K562 (cell line): ENCODE measurements at regions not wholly inside any gene's neighbourhood (a gene's known extent, or its start where the extent isn't known, plus 50 kb on each side); places are given as distances from the start of the nearest gene placed in this dataset.

ENCODE experiments used
- BACH1 ChIP-seq: fragments of 200-800 bp; sonication (Bioruptor generic); IDR thresholded peaks from 2 replicates; pipeline ENCODE4 v1.6.1; 2016; ENCODE audit warnings: missing genetic modification characterization, missing compliant biosample characterization
- BHLHE40 ChIP-seq: IDR thresholded peaks from 2 replicates; pipeline ENCODE4 v1.6.1; 2011; ENCODE audit warnings: low read length, improper control_type of control experiment
- CBFA2T2 ChIP-seq: fragments of 450-650 bp; conservative IDR thresholded peaks from 2 replicates; pipeline ENCODE4 v1.6.1; 2017; ENCODE audit warnings: mild to moderate bottlenecking
- CBFA2T3 ChIP-seq: fragments of 450-650 bp; IDR thresholded peaks from 2 replicates; pipeline ENCODE4 v1.6.1; 2017
- CHD1 ChIP-seq: fragments of 200-600 bp; sonication (generic); IDR thresholded peaks from one replicate; pipeline ENCODE4 v1.6.1; 2012; ENCODE audit warnings: mild to moderate bottlenecking, moderate library complexity, low read length, inconsistent platforms
- ERF ChIP-seq: fragments of 450-650 bp; formaldehyde crosslinking; IDR thresholded peaks from 2 replicates; pipeline ENCODE4 v1.4.0; 2020; ENCODE audit warnings: mild to moderate bottlenecking, mixed read lengths
- FOS ChIP-seq: IDR thresholded peaks from 3 replicates; pipeline ENCODE4 v1.6.1; 2011; ENCODE audit not compliant: insufficient read length; ENCODE audit errors: extremely low read depth
- HNRNPL ChIP-seq: fragments of 200-400 bp; formaldehyde crosslinking; IDR thresholded peaks from 2 replicates; pipeline ENCODE4 v1.6.1; 2017; ENCODE audit warnings: low read depth, mild to moderate bottlenecking, low read length
- MED1 ChIP-seq: sonication (generic); formaldehyde crosslinking; IDR thresholded peaks from 2 replicates; pipeline ENCODE4 v1.8.1; 2023; ENCODE audit warnings: missing genetic modification reagents, borderline replicate concordance
- NCOR1 ChIP-seq: fragments of 450-650 bp; IDR thresholded peaks from 2 replicates; pipeline ENCODE4 v1.6.1; 2016; ENCODE audit warnings: mild to moderate bottlenecking, moderate library complexity
- NFXL1 ChIP-seq: fragments of 450-650 bp; formaldehyde crosslinking; IDR thresholded peaks from 2 replicates; pipeline ENCODE4 v1.4.0; 2021; ENCODE audit warnings: mild to moderate bottlenecking
- PHB2 ChIP-seq: fragments of 450-650 bp; IDR thresholded peaks from 2 replicates; pipeline ENCODE4 v1.6.1; 2017; ENCODE audit warnings: low read depth
- POLR2A ChIP-seq: fragments of 450-650 bp; conservative IDR thresholded peaks from 2 replicates; pipeline ENCODE4 v1.6.1; 2016
- POLR2AphosphoS2 ChIP-seq: IDR thresholded peaks from 2 replicates; pipeline ENCODE4 v1.6.1; 2012; ENCODE audit warnings: low read length, improper control_type of control experiment
- POU5F1 ChIP-seq: fragments of 150-350 bp; IDR thresholded peaks from 2 replicates; pipeline ENCODE4 v1.6.1; 2014; ENCODE audit warnings: borderline replicate concordance, low read length, low read depth, mild to moderate bottlenecking; ENCODE audit not compliant: partially characterized antibody
- RBM15 ChIP-seq: fragments of 200-400 bp; formaldehyde crosslinking; IDR thresholded peaks from 2 replicates; pipeline ENCODE4 v1.6.1; 2018; ENCODE audit warnings: mild to moderate bottlenecking, low read length, moderate library complexity; ENCODE audit not compliant: insufficient read depth
- RFX5 ChIP-seq: IDR thresholded peaks from 2 replicates; pipeline ENCODE4 v1.6.1; 2011; ENCODE audit warnings: low read depth, mild to moderate bottlenecking, improper control_type of control experiment, low read length
- SREBF1 ChIP-seq: fragments of 150-350 bp; IDR thresholded peaks from 2 replicates; pipeline ENCODE4 v1.6.1; 2014; ENCODE audit warnings: antibody characterized with exemption, low read depth, low read length, borderline replicate concordance
- THAP12 ChIP-seq: fragments of 250-450 bp; sonication (Bioruptor Pico); IDR thresholded peaks from 2 replicates; pipeline ENCODE4 v1.9.0; 2021; ENCODE audit warnings: mild to moderate bottlenecking, inconsistent platforms
- THRAP3 ChIP-seq: fragments of 450-650 bp; IDR thresholded peaks from 2 replicates; pipeline ENCODE4 v1.6.1; 2016; ENCODE audit warnings: mild to moderate bottlenecking, inconsistent platforms, borderline replicate concordance
- TF ChIP-seq, protein P1 (sequence below), 2 experiments: IDR thresholded peaks; 2 replicates each; pipeline ENCODE4 v1.6.1; 2011; ENCODE audit warnings: borderline replicate concordance in 1 of 2, control low read depth in 1 of 2, low read depth in 1 of 2, low read length in 1 of 2, mild to moderate bottlenecking in 1 of 2, mixed read lengths in 1 of 2, moderate library complexity in 1 of 2; ENCODE audit not compliant: insufficient read depth in 1 of 2, insufficient read length in 1 of 2, poor library complexity in 1 of 2, severe bottlenecking in 1 of 2; ENCODE audit errors: extremely low read depth in 1 of 2
- TF ChIP-seq, protein P2 (sequence below): sonication (generic); formaldehyde crosslinking; IDR thresholded peaks from 2 replicates; pipeline ENCODE4 v1.8.1; 2023; ENCODE audit warnings: mild to moderate bottlenecking, missing genetic modification reagents
- TF ChIP-seq, protein P3 (sequence below): fragments of 250-450 bp; sonication (Bioruptor Pico); IDR thresholded peaks from 2 replicates; pipeline ENCODE4 v1.8.0; 2022; ENCODE audit warnings: moderate library complexity, mild to moderate bottlenecking, inconsistent platforms

- TF ChIP-seq RFX5 (no peak), NFXL1 (CRISPR knock-in tag) (no peak), POLR2AphosphoS2 (no peak), BHLHE40 (no peak), PHB2 (no peak), SREBF1 (no peak), POU5F1 (no peak), FOS (no peak), RBM15 (no peak), ERF (CRISPR knock-in tag) (no peak), NCOR1 (peak; percentile 64), THAP12 (CRISPR knock-in tag) (no peak), CBFA2T2 (peak; percentile 72), THRAP3 (no peak), CBFA2T3 (peak; percentile 82), CHD1 (no peak), POLR2A (no peak), MED1 (CRISPR knock-in tag) (no peak), BACH1 (tag) (no peak), HNRNPL (no peak)
- TF ChIP-seq, protein P1, sequence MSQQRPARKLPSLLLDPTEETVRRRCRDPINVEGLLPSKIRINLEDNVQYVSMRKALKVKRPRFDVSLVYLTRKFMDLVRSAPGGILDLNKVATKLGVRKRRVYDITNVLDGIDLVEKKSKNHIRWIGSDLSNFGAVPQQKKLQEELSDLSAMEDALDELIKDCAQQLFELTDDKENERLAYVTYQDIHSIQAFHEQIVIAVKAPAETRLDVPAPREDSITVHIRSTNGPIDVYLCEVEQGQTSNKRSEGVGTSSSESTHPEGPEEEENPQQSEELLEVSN (IDR thresholded peaks at IDR 0.05; ENCODE audit: borderline replicate concordance in 1 of 2, extremely low read depth in 1 of 2, insufficient read depth in 1 of 2, insufficient read length in 1 of 2, low read depth in 1 of 2, low read length in 1 of 2, poor library complexity in 1 of 2, severe bottlenecking in 1 of 2), result no peak
- TF ChIP-seq, protein P2, sequence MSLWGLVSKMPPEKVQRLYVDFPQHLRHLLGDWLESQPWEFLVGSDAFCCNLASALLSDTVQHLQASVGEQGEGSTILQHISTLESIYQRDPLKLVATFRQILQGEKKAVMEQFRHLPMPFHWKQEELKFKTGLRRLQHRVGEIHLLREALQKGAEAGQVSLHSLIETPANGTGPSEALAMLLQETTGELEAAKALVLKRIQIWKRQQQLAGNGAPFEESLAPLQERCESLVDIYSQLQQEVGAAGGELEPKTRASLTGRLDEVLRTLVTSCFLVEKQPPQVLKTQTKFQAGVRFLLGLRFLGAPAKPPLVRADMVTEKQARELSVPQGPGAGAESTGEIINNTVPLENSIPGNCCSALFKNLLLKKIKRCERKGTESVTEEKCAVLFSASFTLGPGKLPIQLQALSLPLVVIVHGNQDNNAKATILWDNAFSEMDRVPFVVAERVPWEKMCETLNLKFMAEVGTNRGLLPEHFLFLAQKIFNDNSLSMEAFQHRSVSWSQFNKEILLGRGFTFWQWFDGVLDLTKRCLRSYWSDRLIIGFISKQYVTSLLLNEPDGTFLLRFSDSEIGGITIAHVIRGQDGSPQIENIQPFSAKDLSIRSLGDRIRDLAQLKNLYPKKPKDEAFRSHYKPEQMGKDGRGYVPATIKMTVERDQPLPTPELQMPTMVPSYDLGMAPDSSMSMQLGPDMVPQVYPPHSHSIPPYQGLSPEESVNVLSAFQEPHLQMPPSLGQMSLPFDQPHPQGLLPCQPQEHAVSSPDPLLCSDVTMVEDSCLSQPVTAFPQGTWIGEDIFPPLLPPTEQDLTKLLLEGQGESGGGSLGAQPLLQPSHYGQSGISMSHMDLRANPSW (CRISPR knock-in tag), result no peak
- TF ChIP-seq, protein P3, sequence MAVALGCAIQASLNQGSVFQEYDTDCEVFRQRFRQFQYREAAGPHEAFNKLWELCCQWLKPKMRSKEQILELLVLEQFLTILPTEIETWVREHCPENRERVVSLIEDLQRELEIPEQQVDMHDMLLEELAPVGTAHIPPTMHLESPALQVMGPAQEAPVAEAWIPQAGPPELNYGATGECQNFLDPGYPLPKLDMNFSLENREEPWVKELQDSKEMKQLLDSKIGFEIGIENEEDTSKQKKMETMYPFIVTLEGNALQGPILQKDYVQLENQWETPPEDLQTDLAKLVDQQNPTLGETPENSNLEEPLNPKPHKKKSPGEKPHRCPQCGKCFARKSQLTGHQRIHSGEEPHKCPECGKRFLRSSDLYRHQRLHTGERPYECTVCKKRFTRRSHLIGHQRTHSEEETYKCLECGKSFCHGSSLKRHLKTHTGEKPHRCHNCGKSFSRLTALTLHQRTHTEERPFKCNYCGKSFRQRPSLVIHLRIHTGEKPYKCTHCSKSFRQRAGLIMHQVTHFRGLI, result no peak
Observed at GRCh38 chr2:16746833-16747232, 81.2 kb upstream of the CYRIA start (continued).
